HAP-1 (cell line): ENCODE measurements at regions not wholly inside any gene's neighbourhood (a gene's known extent, or its start where the extent isn't known, plus 50 kb on each side); places are given as distances from the start of the nearest gene placed in this dataset.

ENCODE experiments used
- DNase-seq, 2 experiments: peaks; one replicate each; pipeline ENCODE4 v3.0.0-alpha.2; 2016 to 2020; ENCODE audit warnings: low spot score in 2 of 2
- H3K27me3 ChIP-seq: fragments of 250-450 bp; sonication (Bioruptor Pico); 2 replicates; pipeline ENCODE4 v1.5.1; 2020; ENCODE audit warnings: low read depth, mild to moderate bottlenecking, moderate library complexity
- H3K36me3 ChIP-seq: fragments of 250-450 bp; sonication (Bioruptor Pico); replicated peaks from 2 replicates; pipeline ENCODE4 v1.5.1; 2020; ENCODE audit warnings: mild to moderate bottlenecking
- H3K4me1 ChIP-seq: fragments of 250-450 bp; sonication (Bioruptor Pico); 2 replicates; pipeline ENCODE4 v1.5.1; 2020; ENCODE audit warnings: mild to moderate bottlenecking
- H3K4me3 ChIP-seq: fragments of 250-450 bp; sonication (Bioruptor Pico); 2 replicates; pipeline ENCODE4 v1.5.1; 2020; ENCODE audit warnings: mild to moderate bottlenecking, moderate library complexity
- H3K9me3 ChIP-seq: fragments of 250-450 bp; sonication (Bioruptor Pico); 2 replicates; pipeline ENCODE4 v1.5.1; 2020; ENCODE audit warnings: mild to moderate bottlenecking, moderate library complexity
- in situ Hi-C: fragments of 300-500 bp; cut with MboI; formaldehyde crosslinking; loops from 3 replicates; pipeline ENCODE4 v1.14.3; 2020; ENCODE audit warnings: low sequenced_read_pairs, inconsistent platforms, mixed read lengths

- Histone ChIP-seq H3K4me1 (no peaks in the 10 kb centered on the region), H3K9me3 (no peaks in the 10 kb centered on the region), H3K4me3 (no peak overlapping the region), H3K27me3 (no peaks in the 10 kb centered on the region), H3K36me3 (no peaks in the 10 kb centered on the region)
- no peak for DNase-seq
- in situ Hi-C loops, result no loop called here
These were observed 365.8 kb downstream of the FGFR2 start for GRCh38 chr10:121232494-121232893.

- Histone ChIP-seq H3K4me3 (no peak overlapping the region), H3K4me1 (no peaks in the 10 kb centered on the region), H3K27me3 (no peaks in the 10 kb centered on the region), H3K36me3 (no peaks in the 10 kb centered on the region), H3K9me3 (no peaks in the 10 kb centered on the region)
- no peak for DNase-seq
- in situ Hi-C loops, result no loop called here
These were observed 362.6 kb downstream of the FGFR2 start for GRCh38 chr10:121235692-121236091.

DNA sequence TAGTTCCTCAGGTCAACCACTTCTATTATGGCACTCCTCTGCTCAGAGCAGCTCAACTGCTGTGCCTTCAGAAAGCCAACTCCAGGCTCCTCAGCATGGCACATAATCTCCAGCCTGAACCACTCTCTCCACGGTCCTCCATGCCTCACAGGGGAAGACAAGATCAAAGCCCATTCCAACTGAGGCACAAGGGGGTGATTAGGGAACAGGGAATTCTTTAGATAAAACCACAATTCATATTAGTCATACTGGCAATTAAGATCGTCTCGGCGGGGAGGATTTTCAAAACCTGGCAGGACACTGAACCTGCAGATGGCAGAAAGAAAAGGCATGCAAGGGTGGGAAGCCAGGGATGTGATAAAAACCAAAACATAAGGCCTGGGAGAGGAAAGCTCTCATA, 361.6 kb downstream of the FGFR2 start:
- DNase-seq, result no peak
- Histone ChIP-seq H3K9me3 (no peaks in the 10 kb centered on the region), H3K27me3 (no peaks in the 10 kb centered on the region), H3K4me3 (no peak overlapping the region), H3K4me1 (no peaks in the 10 kb centered on the region), H3K36me3 (no peaks in the 10 kb centered on the region)
- in situ Hi-C loops, result no loop called here

- Histone ChIP-seq H3K4me1 (no peaks in the 10 kb centered on the region), H3K27me3 (no peaks in the 10 kb centered on the region), H3K4me3 (no peak overlapping the region), H3K36me3 (no peaks in the 10 kb centered on the region), H3K9me3 (no peaks in the 10 kb centered on the region)
- in situ Hi-C loops, result no loop called here
- no peak for DNase-seq
These were observed 360.5 kb downstream of the FGFR2 start for GRCh38 chr10:121237718-121238117.

GRCh38 chr10:121240011-121240410, 358.2 kb downstream of the FGFR2 start:
- no peaks in the 10 kb centered on the region for H3K36me3 ChIP-seq
- no peaks in the 10 kb centered on the region for H3K4me1 ChIP-seq
- no peak for DNase-seq
- in situ Hi-C loops, result no loop called here
- no peaks in the 10 kb centered on the region for H3K27me3 ChIP-seq
- no peaks in the 10 kb centered on the region for H3K9me3 ChIP-seq
- no peak overlapping the region for H3K4me3 ChIP-seq

- no peaks in the 10 kb centered on the region for H3K4me1 ChIP-seq
- in situ Hi-C loops, result no loop called here
- no peak for DNase-seq
These were observed 357.7 kb downstream of the FGFR2 start for GRCh38 chr10:121240556-121240955.

GRCh38 chr10:121241337-121241736, 356.9 kb downstream of the FGFR2 start:
- no peaks in the 10 kb centered on the region for H3K9me3 ChIP-seq
- DNase-seq, result no peak
- no peaks in the 10 kb centered on the region for H3K4me1 ChIP-seq
- H3K27me3 ChIP-seq, result no peaks in the 10 kb centered on the region
- no peaks in the 10 kb centered on the region for H3K36me3 ChIP-seq
- H3K4me3 ChIP-seq, result no peak overlapping the region
- in situ Hi-C loops, result no loop called here

More at GRCh38 chr10:121240556-121240955, 357.7 kb downstream of the FGFR2 start:
- H3K36me3 ChIP-seq, result no peaks in the 10 kb centered on the region
- no peak overlapping the region for H3K4me3 ChIP-seq
- H3K9me3 ChIP-seq, result no peaks in the 10 kb centered on the region
- no peaks in the 10 kb centered on the region for H3K27me3 ChIP-seq

DNA sequence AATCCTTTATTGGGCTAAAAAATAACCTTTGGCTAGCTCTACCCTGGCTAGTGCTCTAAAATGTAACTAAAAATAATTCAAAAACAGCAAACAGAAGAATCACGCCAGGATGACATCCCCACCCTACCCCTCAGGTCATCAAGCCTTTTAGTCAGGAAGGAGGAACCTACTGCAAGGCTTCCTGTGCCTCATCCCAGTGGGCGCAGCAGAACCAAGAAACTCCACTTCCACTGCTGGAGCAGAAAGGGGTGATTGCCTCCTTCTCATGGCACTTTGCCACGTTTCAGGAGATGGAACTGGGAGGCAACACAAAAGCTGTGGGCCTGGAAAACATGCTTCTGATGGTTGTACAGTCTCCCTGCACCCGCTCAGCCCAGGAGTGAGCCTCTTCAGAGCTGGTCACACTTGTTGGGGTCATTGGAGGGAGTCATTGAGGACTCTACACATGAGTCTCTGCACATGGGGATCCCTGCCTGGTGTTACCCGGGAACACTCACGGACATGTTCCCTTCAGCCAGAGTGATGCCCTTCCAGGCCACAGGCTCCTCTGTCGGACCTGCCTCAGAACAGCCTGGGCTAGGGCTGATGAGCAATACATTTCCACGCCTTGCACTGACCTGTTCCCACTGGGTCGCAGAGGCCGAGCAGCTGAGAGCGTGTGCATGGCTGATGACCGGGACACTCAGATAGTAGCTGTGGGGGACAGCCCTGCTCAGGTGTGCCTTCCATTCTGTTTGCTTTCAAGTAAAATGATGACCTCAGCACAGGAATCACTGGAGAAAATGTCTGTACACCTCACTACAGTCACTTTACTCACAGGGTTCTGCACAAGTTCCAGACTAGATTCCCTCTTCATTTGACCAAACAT, 355.3 kb downstream of the FGFR2 start:
- in situ Hi-C loops, result no loop called here
- Histone ChIP-seq H3K4me1 (no peaks in the 10 kb centered on the region), H3K36me3 (no peaks in the 10 kb centered on the region)

GRCh38 chr10:121243609-121244241, 354.5 kb downstream of the FGFR2 start:
- H3K4me3 ChIP-seq, result no peak overlapping the region
- in situ Hi-C loops, result no loop called here
- no peaks in the 10 kb centered on the region for H3K4me1 ChIP-seq
- no peaks in the 10 kb centered on the region for H3K36me3 ChIP-seq
- no peaks in the 10 kb centered on the region for H3K27me3 ChIP-seq
- no peak for DNase-seq
- no peaks in the 10 kb centered on the region for H3K9me3 ChIP-seq

More for the DNA sequence above, 355.3 kb downstream of the FGFR2 start:
- Histone ChIP-seq H3K9me3 (no peaks in the 10 kb centered on the region), H3K4me3 (no peak overlapping the region), H3K27me3 (no peaks in the 10 kb centered on the region)
- DNase-seq, result no peak

DNA sequence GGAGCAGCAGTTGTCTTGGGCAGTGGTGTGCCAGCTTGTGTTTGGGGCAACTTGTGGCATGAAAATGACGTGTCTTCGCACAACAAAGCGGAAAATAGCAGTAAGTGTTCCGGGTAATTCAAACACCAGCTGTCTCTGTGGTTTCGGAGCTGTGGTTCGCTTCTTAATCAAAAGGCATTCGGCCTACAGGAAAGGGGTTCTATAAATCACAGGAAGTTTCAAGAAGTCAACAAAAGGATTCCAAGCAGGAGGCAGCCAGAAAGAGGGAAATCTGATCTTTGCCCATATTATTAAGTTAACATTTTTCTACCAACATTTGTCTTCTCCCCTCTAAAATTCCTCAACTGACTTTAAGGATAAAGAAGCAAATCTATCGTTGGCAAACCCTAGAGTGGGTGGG, 353.4 kb downstream of the FGFR2 start:
- no peaks in the 10 kb centered on the region for H3K27me3 ChIP-seq
- H3K4me1 ChIP-seq, result no peaks in the 10 kb centered on the region
- no peak overlapping the region for H3K4me3 ChIP-seq
- no peaks in the 10 kb centered on the region for H3K9me3 ChIP-seq
- DNase-seq, result no peak
- no peaks in the 10 kb centered on the region for H3K36me3 ChIP-seq
- in situ Hi-C loops, result no loop called here

DNA sequence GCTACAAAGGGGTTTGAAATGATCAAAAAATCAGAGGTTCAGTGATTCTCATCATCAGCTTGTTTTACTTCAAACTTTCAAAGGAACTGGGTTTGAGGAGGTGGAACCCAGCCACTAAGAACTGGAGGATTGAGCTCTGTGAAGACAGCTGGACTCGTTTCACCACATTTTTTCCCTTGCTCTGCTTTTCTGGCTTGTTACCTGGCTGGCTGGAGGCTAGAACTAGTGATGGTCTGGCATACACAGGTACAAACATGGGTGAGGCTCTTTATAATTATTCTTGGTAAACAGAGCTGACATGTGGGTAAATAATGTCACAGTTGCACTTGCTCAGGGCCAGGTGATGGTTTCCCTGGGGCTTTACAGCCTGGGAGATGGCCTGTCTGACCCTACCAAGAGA, 352.5 kb downstream of the FGFR2 start:
- H3K27me3 ChIP-seq, result no peaks in the 10 kb centered on the region
- in situ Hi-C loops, result no loop called here
- no peaks in the 10 kb centered on the region for H3K36me3 ChIP-seq
- H3K4me3 ChIP-seq, result no peak overlapping the region
- DNase-seq, result no peak
- H3K9me3 ChIP-seq, result no peaks in the 10 kb centered on the region
- no peaks in the 10 kb centered on the region for H3K4me1 ChIP-seq

DNA sequence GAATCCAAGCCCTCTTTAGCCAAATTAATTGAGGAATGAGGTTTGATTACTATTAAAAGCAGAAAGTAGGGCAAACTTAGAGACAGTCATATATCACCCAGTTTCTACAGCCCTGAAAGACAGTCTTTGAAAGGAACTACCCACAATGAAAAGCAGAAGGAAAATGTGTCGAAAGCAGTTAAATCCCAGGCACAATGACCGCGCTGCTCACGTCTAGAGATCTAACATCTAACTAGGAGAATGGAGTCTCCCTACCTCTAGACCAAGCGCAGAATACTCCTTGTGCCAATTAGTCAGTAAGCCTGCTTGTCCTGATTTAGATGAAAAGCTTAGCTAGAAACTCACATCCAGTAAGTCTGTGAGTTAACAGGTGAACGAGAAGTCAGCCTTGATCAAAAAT, 350.0 kb downstream of the FGFR2 start:
- Histone ChIP-seq H3K9me3 (no peaks in the 10 kb centered on the region), H3K36me3 (no peaks in the 10 kb centered on the region), H3K27me3 (no peaks in the 10 kb centered on the region; the same call in 1 of the 2 replicates), H3K4me3 (no peak overlapping the region), H3K4me1 (no peaks in the 10 kb centered on the region)
- in situ Hi-C loops, result no loop called here
- DNase-seq, result no peak

DNA sequence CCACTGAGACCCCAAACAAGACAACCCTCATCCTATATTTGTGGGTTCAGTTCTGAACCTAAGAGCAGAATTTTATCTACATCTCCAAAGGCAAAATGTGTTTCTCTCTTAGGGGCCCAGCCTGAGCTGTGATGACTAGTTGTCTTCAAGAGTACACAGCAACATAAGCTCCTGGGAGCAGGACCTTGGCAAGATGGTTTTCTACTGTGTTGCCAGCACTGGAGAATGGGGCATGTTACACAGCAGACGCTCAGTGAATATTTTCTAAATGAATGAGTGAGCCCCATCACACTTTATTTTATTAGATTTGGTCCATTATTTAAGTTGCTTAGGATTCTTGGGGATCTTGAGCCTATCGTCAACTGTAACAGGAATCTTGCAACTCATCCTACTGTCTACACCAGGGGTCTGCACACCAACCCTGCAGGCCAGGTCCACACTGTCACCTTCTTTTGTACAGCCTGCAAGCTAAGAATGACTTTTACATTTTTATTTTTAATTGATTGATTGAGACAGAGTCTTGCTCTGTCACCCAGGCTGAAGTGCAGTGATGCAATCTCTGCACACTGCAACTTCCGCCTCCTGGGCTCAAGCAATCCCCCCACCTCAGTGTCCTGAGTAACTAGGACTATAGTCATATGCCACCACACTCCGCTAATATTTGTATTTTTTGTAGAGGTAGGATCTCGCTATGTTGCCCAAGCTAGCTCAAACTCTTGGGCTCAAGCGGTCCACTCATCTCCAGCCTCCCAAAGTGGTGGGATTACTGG, 347.1 kb downstream of the FGFR2 start:
- no peaks in the 10 kb centered on the region; the same call in 1 of the 2 replicates for H3K27me3 ChIP-seq
- no peaks in the 10 kb centered on the region for H3K4me1 ChIP-seq
- H3K9me3 ChIP-seq, result no peaks in the 10 kb centered on the region
- in situ Hi-C loops, result no loop called here
- DNase-seq, result no peak
- no peaks in the 10 kb centered on the region for H3K36me3 ChIP-seq
- H3K4me3 ChIP-seq, result no peak overlapping the region

- H3K36me3 ChIP-seq, result no peaks in the 10 kb centered on the region
- in situ Hi-C loops, result no loop called here
- no peak overlapping the region for H3K4me3 ChIP-seq
- no peaks in the 10 kb centered on the region for H3K4me1 ChIP-seq
- no peak for DNase-seq
- H3K9me3 ChIP-seq, result no peaks in the 10 kb centered on the region
- no peaks in the 10 kb centered on the region; the same call in 1 of the 2 replicates for H3K27me3 ChIP-seq
These were observed 345.5 kb downstream of the FGFR2 start for GRCh38 chr10:121252756-121253155.
